PC-9 (cell line): ENCODE measurements at regions not wholly inside any gene's neighbourhood (a gene's known extent, or its start where the extent isn't known, plus 50 kb on each side); places are given as distances from the start of the nearest gene placed in this dataset.

Source experiments
- CTCF ChIP-seq: fragments of 200-600 bp; sonication (generic); conservative IDR thresholded peaks from 2 replicates; pipeline ENCODE4 v1.6.1; 2017; ENCODE audit warnings: mixed run types, antibody characterized with exemption, mild to moderate bottlenecking, moderate library complexity
- EZH2 ChIP-seq: fragments of 200-600 bp; sonication (generic); IDR thresholded peaks from 2 replicates; pipeline ENCODE4 v1.8.0; 2017; ENCODE audit warnings: antibody characterized with exemption, low read depth

GRCh38 chr19:14310055-14310454 lies 71.2 kb upstream of the ADGRE5 start:
- TF ChIP-seq EZH2 (no peak), CTCF (no peak)
